ENCODE measurements at regions not wholly inside any gene's neighbourhood (a gene's known extent, or its start where the extent isn't known, plus 50 kb on each side); places are given as distances from the start of the nearest gene placed in this dataset.

DNA sequence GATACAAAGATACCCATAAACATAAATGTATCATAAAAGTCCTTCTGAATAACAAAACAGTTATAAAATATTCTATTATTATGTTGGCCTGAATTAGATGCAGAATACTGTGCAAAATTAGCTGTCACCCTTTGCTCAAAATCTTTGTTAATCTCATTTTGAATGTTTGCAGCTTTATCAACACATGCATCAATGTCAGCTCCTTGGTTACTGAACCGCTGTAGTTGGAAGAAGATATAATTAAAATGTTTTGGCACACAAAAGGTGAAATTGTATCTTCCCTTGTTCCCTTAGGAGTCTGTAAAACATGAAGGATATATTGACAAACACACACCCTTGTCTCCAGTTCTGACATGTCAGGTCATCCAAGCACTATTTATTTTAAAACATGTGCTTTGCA is 146.3 kb upstream of the POU5F2 start:
- H3K27ac ChIP-seq (ENCODE audit: low read depth, low read length, poor library complexity, severe bottlenecking), result no peak overlapping the region
- ChIA-PET POLR2A (interaction anchor here (0.5 to 1.4 kb wide), 2 partner anchors 9 to 443 kb away, joined by 3 to 4 read pairs; no protein-coding TSS in a partner anchor), CTCF (ENCODE audit: unreplicated experiment) (no interaction called here)
- H3K9me2 ChIP-seq (ENCODE audit: insufficient read depth, low read length), result 0 out of 2 replicates have a peak, but pooled peaks cover 2% of the 10 kb centered on the region
- no peak for DNase-seq (ENCODE audit: low spot score)
- BruUV-seq (replicated peaks), result no TSS peak
- no peaks in the 10 kb centered on the region for H4K20me1 ChIP-seq (ENCODE audit: insufficient read depth, low read length)
- H3K79me2 ChIP-seq (ENCODE audit: insufficient read depth, low read depth, low read length), result no peaks in the 10 kb centered on the region
- no peak overlapping the region for H2AFZ ChIP-seq (ENCODE audit: low read length)
- no peak overlapping the region for H3K4me3 ChIP-seq (ENCODE audit: low read depth, low read length, poor library complexity, severe bottlenecking)
- H3K9me3 ChIP-seq (ENCODE audit: low read length), result no peaks in the 10 kb centered on the region
- no peaks in the 10 kb centered on the region for H3K4me1 ChIP-seq (ENCODE audit: insufficient read depth, low read length, poor library complexity, severe bottlenecking)
- intact Hi-C loops (cut with micrococcal nuclease; ENCODE audit: unreplicated experiment), result no loop called here
- TF ChIP-seq, protein P1, sequence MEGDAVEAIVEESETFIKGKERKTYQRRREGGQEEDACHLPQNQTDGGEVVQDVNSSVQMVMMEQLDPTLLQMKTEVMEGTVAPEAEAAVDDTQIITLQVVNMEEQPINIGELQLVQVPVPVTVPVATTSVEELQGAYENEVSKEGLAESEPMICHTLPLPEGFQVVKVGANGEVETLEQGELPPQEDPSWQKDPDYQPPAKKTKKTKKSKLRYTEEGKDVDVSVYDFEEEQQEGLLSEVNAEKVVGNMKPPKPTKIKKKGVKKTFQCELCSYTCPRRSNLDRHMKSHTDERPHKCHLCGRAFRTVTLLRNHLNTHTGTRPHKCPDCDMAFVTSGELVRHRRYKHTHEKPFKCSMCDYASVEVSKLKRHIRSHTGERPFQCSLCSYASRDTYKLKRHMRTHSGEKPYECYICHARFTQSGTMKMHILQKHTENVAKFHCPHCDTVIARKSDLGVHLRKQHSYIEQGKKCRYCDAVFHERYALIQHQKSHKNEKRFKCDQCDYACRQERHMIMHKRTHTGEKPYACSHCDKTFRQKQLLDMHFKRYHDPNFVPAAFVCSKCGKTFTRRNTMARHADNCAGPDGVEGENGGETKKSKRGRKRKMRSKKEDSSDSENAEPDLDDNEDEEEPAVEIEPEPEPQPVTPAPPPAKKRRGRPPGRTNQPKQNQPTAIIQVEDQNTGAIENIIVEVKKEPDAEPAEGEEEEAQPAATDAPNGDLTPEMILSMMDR (conservative IDR thresholded peaks at IDR 0.05; ENCODE audit: low read length), result no peak
- no peak for TF ChIP-seq EZH2phosphoT487 (IDR thresholded peaks at IDR 0.05; ENCODE audit: borderline replicate concordance, low read depth, low read length)
- H3K4me2 ChIP-seq (ENCODE audit: low read length), result no peak overlapping the region
- no peaks in the 10 kb centered on the region for H3K36me3 ChIP-seq (ENCODE audit: insufficient read depth, low read length)

DNA sequence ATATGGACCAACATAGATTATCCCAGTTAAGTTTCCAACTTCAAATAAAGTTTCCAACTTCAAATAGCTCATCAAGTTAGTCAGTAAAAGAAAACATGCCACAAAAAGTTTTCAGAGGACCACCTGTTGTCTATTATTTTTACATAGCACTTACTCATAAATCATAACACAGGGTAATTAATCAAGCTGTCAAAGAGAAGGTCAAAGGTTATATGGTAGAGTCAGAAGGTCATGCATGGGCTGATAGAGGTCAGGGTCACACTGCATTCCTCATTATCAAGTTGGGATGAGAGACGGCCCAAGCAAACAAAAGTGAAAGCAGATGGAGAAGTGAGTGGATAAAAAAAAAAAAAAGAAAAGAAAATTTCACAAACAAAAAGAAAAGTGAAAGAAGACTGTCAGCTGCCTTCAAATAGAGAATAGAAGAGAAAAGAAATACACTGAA is 145.5 kb upstream of the POU5F2 start:
- H3K4me2 ChIP-seq (ENCODE audit: low read length), result no peak overlapping the region

More for the DNA sequence above, 145.5 kb upstream of the POU5F2 start:
- H3K36me3 ChIP-seq (ENCODE audit: insufficient read depth, low read length), result no peaks in the 10 kb centered on the region
- no peak overlapping the region for H3K27ac ChIP-seq (ENCODE audit: low read depth, low read length, poor library complexity, severe bottlenecking)
- no TSS peak for BruUV-seq (replicated peaks)
- ChIA-PET POLR2A (interaction anchor here (0.8 to 1.4 kb wide), 2 partner anchors 9 to 11 kb away, joined by 3 to 4 read pairs; no protein-coding TSS in a partner anchor), CTCF (ENCODE audit: unreplicated experiment) (no interaction called here)
- H3K9me3 ChIP-seq (ENCODE audit: low read length), result no peaks in the 10 kb centered on the region
- no peaks in the 10 kb centered on the region for H3K4me1 ChIP-seq (ENCODE audit: insufficient read depth, low read length, poor library complexity, severe bottlenecking)
- intact Hi-C loops (cut with micrococcal nuclease; ENCODE audit: unreplicated experiment), result no loop called here
- TF ChIP-seq, protein P1 (conservative IDR thresholded peaks at IDR 0.05; ENCODE audit: low read length), result no peak
- TF ChIP-seq EZH2phosphoT487 (IDR thresholded peaks at IDR 0.05; ENCODE audit: borderline replicate concordance, low read depth, low read length), result no peak
- H4K20me1 ChIP-seq (ENCODE audit: insufficient read depth, low read length), result no peaks in the 10 kb centered on the region
- no peak overlapping the region for H2AFZ ChIP-seq (ENCODE audit: low read length)
- no peak overlapping the region for H3K4me3 ChIP-seq (ENCODE audit: low read depth, low read length, poor library complexity, severe bottlenecking)
- DNase-seq (ENCODE audit: low spot score), result no peak
- no peaks in the 10 kb centered on the region for H3K79me2 ChIP-seq (ENCODE audit: insufficient read depth, low read depth, low read length)
- H3K9me2 ChIP-seq (ENCODE audit: insufficient read depth, low read length), result 0 out of 2 replicates have a peak, but pooled peaks cover 2% of the 10 kb centered on the region
